ENCODE measurements at regions not wholly inside any gene's neighbourhood (a gene's known extent, or its start where the extent isn't known, plus 50 kb on each side); places are given as distances from the start of the nearest gene placed in this dataset.

DNA sequence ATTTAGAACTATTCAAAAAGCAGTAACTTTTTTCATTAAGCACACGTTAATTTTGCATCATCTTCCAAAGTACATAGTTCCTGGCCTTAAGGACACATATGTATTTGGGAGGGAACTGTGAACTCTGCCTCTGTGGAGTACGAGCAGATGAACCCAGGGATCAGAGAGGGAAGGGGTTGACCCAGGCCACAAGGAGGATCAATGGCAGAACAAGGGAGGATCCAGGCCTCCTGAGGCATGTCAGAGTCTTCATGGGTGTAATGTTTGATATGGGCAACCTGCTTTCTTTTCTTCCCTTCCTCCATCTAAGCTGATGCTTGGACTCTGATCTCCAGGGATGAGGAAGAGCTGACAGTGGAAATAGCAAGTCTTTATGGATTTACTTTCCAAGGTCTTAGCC, 164.0 kb downstream of the SH2D4B start:
- TF ChIP-seq, protein P1, sequence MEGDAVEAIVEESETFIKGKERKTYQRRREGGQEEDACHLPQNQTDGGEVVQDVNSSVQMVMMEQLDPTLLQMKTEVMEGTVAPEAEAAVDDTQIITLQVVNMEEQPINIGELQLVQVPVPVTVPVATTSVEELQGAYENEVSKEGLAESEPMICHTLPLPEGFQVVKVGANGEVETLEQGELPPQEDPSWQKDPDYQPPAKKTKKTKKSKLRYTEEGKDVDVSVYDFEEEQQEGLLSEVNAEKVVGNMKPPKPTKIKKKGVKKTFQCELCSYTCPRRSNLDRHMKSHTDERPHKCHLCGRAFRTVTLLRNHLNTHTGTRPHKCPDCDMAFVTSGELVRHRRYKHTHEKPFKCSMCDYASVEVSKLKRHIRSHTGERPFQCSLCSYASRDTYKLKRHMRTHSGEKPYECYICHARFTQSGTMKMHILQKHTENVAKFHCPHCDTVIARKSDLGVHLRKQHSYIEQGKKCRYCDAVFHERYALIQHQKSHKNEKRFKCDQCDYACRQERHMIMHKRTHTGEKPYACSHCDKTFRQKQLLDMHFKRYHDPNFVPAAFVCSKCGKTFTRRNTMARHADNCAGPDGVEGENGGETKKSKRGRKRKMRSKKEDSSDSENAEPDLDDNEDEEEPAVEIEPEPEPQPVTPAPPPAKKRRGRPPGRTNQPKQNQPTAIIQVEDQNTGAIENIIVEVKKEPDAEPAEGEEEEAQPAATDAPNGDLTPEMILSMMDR (IDR thresholded peaks at IDR 0.05; ENCODE audit: unreplicated experiment) = no peak
- Mint-ChIP-seq H3K4me1 (ENCODE audit: low read depth, unreplicated experiment) (no peaks in the 10 kb centered on the region), H3K27ac (ENCODE audit: unreplicated experiment) (no peak overlapping the region), H3K36me3 (ENCODE audit: insufficient read depth, unreplicated experiment) (no peaks in the 10 kb centered on the region), H3K27me3 (ENCODE audit: unreplicated experiment) (peaks cover 64% of the 10 kb centered on the region), H3K4me3 (ENCODE audit: low read depth, unreplicated experiment) (no peak overlapping the region), H3K9me3 (ENCODE audit: low read depth, unreplicated experiment) (no peaks in the 10 kb centered on the region)
- no peak for DNase-seq
- no TSS peak for BruUV-seq (replicated peaks)
- CTCF ChIA-PET = no interaction called here
- intact Hi-C loops (cut with micrococcal nuclease; ENCODE audit: unreplicated experiment) = no loop called here

- intact Hi-C loops (cut with micrococcal nuclease; ENCODE audit: unreplicated experiment) = no loop called here
- BruUV-seq (replicated peaks) = no TSS peak
- H3K27ac Mint-ChIP-seq (ENCODE audit: unreplicated experiment) = no peak overlapping the region
- DNase-seq = no peak
- no peaks in the 10 kb centered on the region for H3K36me3 Mint-ChIP-seq (ENCODE audit: insufficient read depth, unreplicated experiment)
- TF ChIP-seq, protein P1 (IDR thresholded peaks at IDR 0.05; ENCODE audit: unreplicated experiment) = no peak
- peaks cover 60% of the 10 kb centered on the region for H3K27me3 Mint-ChIP-seq (ENCODE audit: unreplicated experiment)
- CTCF ChIA-PET = interaction anchor here (0.6 kb wide), 1 partner anchor 130 kb away, joined by 5 read pairs; no protein-coding TSS in a partner anchor
- no peak overlapping the region for H3K4me3 Mint-ChIP-seq (ENCODE audit: low read depth, unreplicated experiment)
- H3K9me3 Mint-ChIP-seq (ENCODE audit: low read depth, unreplicated experiment) = no peaks in the 10 kb centered on the region
- H3K4me1 Mint-ChIP-seq (ENCODE audit: low read depth, unreplicated experiment) = no peaks in the 10 kb centered on the region
These were observed 164.4 kb downstream of the SH2D4B start for GRCh38 chr10:80702143-80702542.

DNA sequence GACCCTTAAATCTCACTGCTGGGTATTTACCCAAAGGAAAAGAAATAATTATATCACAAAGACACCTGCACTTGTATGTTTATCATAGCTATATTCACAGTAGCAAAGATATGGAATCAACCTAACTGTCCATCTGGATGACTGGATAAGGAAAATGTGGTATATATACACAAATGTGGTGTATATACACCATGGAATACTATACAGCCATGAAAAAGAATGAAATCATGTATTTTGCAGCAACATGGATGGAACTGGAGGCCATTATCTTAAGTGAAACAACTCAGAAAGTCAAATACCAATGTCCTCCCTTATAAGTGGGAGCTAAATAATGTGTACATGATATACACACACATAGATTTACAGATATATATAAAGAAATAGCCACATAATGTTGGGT, 168.2 kb downstream of the SH2D4B start:
- H3K27me3 Mint-ChIP-seq (ENCODE audit: unreplicated experiment) = peaks cover 46% of the 10 kb centered on the region
- no peaks in the 10 kb centered on the region for H3K36me3 Mint-ChIP-seq (ENCODE audit: insufficient read depth, unreplicated experiment)
- H3K4me1 Mint-ChIP-seq (ENCODE audit: low read depth, unreplicated experiment) = no peaks in the 10 kb centered on the region
- no peaks in the 10 kb centered on the region for H3K9me3 Mint-ChIP-seq (ENCODE audit: low read depth, unreplicated experiment)
- no peak overlapping the region for H3K27ac Mint-ChIP-seq (ENCODE audit: unreplicated experiment)
- CTCF ChIA-PET = interaction anchor here (0.6 to 1.2 kb wide), 2 partner anchors 10 to 382 kb away, joined by 3 to 5 read pairs; no protein-coding TSS in a partner anchor
- H3K4me3 Mint-ChIP-seq (ENCODE audit: low read depth, unreplicated experiment) = no peak overlapping the region
- intact Hi-C loops (cut with micrococcal nuclease; ENCODE audit: unreplicated experiment) = no loop called here
- DNase-seq = no peak
- no TSS peak for BruUV-seq (replicated peaks)
- TF ChIP-seq, protein P1 (IDR thresholded peaks at IDR 0.05; ENCODE audit: unreplicated experiment) = no peak

DNA sequence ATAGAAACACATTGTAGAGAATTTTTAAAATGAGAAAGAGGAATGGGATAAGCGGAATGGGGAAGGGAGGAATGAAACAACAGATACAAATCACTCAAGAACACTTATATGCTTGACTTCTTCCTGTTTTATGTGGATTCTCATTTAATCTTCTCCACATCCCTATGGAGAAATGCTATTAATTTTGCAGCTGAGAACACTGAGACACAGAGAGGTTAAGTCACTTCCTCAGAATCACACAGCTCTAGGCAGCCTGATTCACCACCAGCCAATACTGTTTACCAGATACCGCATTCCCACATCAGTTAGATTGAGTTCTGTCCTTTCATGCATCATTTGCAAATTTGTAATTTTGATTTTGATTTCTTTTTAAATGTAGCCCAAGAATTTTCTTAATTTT, 170.5 kb downstream of the SH2D4B start:
- no peaks in the 10 kb centered on the region for H3K36me3 Mint-ChIP-seq (ENCODE audit: insufficient read depth, unreplicated experiment)
- DNase-seq = no peak
- TF ChIP-seq, protein P1 (IDR thresholded peaks at IDR 0.05; ENCODE audit: unreplicated experiment) = no peak
- no peaks in the 10 kb centered on the region for H3K9me3 Mint-ChIP-seq (ENCODE audit: low read depth, unreplicated experiment)
- no TSS peak for BruUV-seq (replicated peaks)
- H3K27me3 Mint-ChIP-seq (ENCODE audit: unreplicated experiment) = peaks cover 46% of the 10 kb centered on the region
- intact Hi-C loops (cut with micrococcal nuclease; ENCODE audit: unreplicated experiment) = no loop called here
- no peak overlapping the region for H3K27ac Mint-ChIP-seq (ENCODE audit: unreplicated experiment)
- no peaks in the 10 kb centered on the region for H3K4me1 Mint-ChIP-seq (ENCODE audit: low read depth, unreplicated experiment)
- CTCF ChIA-PET = no interaction called here
- no peak overlapping the region for H3K4me3 Mint-ChIP-seq (ENCODE audit: low read depth, unreplicated experiment)
